Posterior cingulate gyrus (tissue), 11 donors: ENCODE measurements at regions not wholly inside any gene's neighbourhood (a gene's known extent, or its start where the extent isn't known, plus 50 kb on each side); places are given as distances from the start of the nearest gene placed in this dataset.
"Not testable (repeated sequence)": the region's sequence is repeated elsewhere in the genome, so short reads cannot be mapped to it uniquely, and the experiment has no call there.

Source experiments
- DNase-seq, 10 donors: peaks; one replicate each; pipeline versions ENCODE4 v3.0.0 to v3.0.0-alpha.2; 2020 to 2021; ENCODE audit warnings: mixed read lengths in 3 of 10
- intact Hi-C: fragments of 100-400 bp; cut with DNase I; formaldehyde crosslinking; loops from one replicate; pipeline ENCODE4 v1.15.1; 2023

DNA sequence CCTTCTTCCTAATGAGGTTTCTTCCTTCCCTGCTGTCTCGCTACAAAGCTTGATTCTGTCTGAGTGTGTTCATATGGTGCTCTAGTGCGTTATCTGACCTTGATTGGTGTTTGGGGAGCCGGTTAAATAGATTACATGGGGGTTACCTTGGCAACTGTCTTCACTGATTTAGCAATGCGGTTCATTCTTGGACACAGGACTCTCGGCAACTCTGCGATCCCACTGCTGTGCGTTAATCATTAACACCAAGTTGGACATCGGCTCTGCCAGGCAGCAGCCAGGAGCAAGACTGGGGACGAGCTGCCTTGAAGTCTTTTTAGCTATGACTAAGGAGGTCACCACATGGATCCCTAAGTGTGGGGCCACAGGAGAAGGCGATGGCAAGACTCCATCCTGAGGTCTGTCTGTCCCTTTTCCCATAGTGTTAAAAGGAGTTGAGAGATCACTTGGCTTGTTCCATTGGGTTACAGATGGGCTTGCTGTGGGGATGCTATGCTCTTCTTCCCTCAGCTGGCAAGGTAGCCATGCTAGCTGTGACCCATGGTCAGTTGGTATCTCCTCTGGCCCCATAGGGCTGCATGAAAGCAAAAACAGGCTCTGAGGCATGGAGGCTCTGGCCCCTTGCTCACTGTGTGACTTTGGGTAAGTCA, 93.4 kb upstream of the MAMLD1 start:
- no peak for DNase-seq
- intact Hi-C loops, result no loop called here

DNA sequence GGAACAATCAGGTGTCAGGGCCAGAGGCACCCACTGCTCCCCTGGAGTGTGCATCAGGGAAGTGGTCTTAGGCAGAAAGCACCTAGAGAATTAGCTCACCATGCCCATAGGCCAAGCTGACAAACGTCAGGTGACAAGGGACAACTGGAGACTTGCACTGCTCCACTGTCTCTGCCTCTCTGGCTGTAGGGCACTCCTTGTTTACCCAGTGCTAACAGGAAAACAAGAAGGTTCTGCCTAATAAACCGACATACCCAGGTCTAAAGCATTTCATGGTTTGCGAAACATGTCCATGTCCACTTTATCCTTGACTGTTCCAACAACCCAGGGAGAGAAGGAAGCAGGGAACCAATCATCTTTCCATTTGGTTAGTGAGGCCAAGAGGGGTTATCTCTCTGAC, 92.5 kb upstream of the MAMLD1 start:
- intact Hi-C loops, result no loop called here
- DNase-seq, result no peak

DNA sequence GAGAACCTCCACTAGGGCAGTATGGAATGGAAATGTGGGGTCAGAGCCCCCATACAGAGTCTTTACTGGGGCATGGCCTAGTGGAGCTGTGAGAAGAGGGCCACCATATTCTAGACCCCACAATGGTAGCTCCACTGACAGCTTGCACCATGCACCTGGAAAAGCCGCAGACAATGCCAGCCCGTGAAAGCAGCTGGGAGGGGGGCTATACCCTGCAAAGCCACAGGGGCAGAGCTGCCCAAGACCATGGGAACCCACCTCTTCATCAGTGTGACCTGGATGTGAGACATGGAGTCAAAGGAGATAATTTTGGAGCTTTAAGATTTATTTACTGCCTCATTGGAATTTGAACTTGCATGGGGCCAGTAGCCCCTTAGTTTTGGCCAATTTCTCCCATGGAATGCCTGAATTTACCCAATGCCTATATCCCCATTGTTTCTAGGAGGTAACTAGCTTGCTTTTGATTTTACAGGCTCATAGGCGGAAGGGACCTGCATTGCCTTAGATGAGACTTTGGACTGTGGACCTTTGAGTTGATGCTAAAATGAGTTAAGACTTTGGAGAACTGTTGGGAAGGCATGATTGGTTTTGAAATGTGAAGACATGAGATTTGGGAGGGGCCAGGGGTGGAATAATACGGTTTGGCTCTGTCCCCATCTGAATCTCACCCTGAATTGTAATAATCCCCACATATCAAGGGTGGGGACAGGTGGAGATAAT, 89.4 kb upstream of the MAMLD1 start:
- intact Hi-C loops, DNase-seq: not testable (repeated sequence)

DNA sequence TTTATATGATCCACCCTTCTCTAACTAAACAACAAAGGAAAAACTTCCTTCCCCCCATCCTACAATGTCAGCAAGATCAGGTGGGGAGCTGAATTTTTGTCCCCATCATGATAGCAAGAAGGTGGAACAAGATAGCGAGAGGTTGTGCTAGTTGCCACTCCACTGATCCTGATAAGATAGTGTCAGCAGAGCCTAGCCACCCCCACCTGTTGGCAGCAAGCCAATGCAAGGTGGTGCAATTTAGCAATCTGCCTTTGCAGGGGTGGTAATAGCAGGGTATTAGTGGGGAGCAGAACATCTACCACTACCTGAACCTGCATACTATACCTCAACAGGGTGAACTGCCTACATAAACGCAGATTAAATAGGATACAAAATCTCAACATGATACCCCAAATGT, 80.2 kb upstream of the MAMLD1 start:
- DNase-seq, result no peak
- intact Hi-C loops, result no loop called here

DNA sequence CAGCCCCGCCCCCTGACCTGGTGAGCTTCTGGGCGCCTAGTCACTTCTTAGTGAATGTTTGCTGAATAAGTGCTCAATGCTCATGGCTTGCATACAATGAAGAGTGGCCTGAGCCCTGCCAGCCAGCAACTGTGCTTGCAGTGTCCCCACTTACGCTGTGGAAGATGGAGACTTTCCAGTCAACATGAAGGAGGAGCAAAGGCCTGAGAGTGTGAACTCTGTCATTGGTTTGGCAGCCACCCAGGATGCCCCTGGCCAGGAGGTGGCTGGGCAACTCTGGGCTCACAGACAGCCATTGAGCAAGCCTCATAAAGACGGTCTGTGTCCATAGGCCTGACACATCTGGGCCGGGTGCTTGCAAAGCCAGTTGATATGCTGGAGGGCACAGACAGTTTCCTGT, 72.1 kb upstream of the MAMLD1 start:
- intact Hi-C loops, result loop anchor here (2.0 kb wide), 1 partner anchor 74 kb away; no protein-coding TSS in a partner anchor
- DNase-seq, result peak; percentile 51 to 97 (median 80)

DNA sequence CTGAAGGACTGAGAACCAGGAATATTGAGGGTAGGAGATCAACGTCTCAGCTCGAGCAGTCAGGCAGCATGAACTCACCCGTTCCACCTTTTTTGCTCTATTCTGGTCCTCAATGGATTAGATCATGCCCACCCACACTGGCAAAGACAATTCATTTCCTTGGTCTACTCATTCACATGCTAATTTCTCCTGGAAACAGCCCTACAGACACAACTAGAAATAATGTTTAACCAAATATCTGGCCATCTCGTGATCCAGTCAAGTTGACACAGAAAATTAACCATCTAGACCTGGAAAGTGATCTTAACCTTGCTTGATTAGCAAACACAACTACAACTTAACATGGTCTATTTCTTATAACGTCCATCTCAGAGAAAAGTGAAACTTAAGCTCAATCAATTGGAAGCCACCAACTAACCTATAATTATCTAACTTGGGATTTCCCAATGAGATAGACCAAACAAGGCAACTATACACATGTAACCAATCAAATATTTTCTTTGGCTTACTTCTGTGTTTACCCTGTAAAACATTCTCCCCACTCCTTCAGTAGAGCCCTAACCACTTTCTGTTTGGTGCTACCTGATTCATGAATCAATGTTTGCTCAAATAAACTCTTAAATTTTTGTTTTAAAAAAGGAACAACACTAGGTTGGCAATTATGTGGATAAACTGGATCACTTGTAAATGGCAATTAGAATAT, 69.7 kb upstream of the MAMLD1 start:
- DNase-seq, result no peak
- intact Hi-C loops, result no loop called here

DNA sequence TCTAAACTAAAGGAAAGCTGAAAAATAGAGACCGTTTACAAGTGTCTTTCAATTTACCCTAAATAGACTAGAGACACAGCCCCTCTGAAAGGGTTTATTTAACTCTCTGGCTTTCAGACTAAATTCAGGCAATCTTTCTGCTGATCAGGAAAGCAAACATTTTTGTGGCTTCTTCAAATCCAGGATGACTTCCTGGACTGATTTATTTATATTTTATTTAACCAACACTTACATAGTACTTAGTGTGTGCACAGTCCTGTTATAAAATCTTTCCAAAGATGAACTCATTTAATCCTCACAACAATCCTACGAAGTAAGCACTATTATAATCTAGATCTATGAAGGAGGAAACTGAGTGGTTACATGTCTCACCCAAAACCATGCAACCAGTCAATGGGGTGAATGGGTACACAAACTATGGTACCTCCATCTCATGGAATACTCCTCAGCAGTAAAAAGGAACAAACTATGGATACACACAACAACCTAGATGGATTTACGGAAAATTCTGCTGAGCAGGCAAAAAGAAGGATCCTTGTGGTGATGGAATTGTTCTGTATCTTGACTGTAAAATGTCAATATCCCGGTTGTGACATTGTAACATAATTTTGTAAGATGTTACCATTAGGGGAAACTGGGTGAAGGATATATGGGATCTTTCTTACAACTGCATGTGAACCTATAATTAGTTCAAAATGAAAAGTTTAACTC, 64.1 kb upstream of the MAMLD1 start:
- intact Hi-C loops, result no loop called here
- DNase-seq, result no peak

DNA sequence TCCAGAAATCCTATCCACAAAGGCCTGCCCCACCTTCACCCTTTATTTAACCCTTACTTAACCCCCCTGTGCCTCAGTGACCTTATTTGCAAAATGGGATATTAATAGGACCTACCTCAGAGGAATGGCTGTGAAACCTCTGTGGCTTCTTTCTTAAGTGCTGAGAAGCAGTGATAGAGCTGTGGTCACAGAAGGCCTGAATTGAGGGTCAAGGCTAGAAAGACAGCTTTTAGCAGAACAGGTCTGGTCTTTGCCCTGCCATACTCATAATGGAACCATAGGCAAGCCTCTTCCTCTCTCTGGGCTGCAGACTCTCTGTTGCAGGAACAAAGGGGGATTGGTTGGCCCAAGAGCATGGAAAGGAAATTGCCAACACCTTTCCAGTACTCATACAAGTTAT, 63.5 kb upstream of the MAMLD1 start:
- no peak for DNase-seq
- intact Hi-C loops, result no loop called here

DNA sequence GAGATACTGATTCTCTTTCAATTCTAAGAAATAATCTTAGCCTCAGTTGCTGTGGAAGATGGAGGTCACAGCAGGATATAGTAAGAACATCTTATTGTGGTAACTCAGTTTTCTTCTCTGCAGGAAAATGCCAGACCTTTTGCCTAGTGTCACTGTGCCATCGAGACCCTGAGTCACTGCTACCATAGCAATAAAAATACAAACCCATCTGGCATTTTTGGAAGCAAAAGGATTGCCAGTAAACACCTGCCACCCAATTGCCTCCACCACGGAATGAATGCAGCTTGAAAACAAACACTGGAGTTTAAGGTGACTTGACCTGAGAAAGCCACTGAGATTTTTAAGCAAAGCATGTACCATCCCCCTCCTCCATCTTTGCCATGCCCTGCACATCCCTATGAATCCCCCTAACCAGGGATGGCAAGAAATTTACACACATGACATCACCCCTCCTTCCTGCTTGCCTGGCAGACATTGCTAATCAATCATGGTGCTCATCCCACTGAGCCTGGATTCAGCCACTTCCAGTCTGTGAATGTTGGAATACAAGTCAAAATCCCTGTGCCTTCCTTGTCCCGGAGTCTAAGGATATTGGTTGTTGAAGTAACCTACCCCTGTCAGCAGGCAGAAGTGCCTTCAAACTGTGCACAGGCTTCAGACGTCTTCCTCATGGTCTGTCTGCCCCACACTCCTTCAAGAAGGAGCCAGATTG, 59.6 kb upstream of the MAMLD1 start:
- DNase-seq, result no peak
- intact Hi-C loops, result no loop called here

DNA sequence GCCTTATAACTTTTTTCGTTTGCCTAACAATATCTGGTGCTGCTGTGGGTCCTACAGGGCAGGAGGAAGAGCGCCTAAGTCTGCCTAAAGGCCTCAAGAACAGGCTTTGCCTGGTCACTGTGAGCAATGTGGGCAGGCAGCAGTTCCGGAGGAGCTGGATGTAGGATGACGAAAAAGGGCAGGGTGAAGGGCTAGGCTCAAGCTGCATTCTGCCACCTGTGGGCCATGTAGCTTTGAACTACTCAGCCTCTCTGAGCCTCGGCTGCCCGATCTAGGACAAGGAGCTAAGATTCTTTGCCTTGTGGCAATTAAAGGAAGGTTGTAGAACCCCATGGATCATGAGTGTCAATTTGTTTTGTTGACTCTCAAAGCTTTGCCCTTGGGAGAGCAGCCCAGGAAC, 57.1 kb upstream of the MAMLD1 start:
- intact Hi-C loops, result no loop called here
- no peak for DNase-seq

DNA sequence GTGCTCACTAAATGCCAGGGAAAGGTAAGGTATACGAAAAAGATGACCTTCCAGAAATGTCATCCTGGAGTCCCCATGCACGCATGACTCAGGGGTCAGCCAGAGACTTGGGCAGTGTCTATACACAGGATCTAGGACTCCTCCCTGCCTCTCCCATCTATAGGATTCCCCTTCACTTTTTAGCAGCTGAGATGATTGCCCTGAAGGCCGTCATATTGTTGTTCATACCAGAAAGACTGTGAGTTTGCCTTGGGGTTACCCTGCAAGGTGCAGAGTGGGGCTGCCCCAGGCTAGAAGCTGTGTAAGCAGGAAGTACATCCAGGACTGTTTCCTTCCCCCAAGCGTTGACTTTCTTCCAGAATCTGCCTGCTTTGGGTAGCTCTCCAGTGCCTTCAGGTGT, 55.1 kb upstream of the MAMLD1 start:
- intact Hi-C loops, result no loop called here
- no peak for DNase-seq

DNA sequence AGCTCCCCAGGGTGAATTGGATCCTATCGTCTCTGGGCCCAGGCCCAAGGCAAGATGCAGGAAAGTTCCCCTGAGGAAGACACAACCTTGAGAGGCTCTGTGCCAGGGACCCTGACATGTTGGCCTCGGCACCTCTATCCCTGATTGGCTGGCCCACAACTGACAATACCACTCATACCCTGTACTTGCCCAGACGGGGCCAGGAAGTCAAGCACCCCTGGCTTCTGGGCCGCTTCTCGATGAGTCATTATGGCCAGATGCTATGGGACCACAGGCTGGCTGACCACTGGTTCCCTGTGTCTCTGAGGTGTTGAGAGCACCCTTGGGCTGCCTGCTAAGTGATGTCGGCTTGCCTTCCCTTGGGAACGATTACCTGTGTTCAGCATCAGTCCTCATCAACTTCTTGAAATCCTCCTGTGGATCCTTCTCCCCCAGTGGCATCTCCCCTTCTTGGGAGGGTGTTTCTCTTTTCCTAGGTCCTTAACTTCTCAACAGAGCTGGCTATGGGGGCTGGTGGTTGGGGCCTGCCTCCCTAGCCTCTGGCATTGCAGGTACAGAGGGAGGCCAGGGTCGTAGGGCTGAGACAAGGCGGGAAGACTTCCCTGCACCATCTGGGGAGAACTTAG, 54.5 kb upstream of the MAMLD1 start:
- no peak for DNase-seq
- intact Hi-C loops, result no loop called here

DNA sequence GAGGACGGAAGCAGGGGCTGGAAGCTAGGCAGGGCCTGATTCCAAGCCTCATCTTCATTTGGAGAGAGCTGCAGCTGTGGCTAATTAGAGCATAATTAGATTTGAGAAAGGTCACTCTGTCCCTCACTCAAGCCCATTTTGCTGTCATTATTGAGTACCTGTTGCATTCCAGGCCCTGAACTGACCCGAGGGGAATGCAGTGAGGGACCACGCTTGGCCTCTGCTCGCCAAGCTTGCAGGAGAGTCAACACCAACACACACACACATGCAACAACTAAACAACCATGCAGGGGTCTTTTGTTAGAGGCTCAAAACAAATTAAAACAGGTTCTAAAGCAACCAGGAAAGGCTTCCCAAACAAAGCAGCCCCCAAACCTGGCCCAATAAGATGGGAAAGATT, 52.7 kb upstream of the MAMLD1 start:
- DNase-seq, result no peak
- intact Hi-C loops, result no loop called here

DNA sequence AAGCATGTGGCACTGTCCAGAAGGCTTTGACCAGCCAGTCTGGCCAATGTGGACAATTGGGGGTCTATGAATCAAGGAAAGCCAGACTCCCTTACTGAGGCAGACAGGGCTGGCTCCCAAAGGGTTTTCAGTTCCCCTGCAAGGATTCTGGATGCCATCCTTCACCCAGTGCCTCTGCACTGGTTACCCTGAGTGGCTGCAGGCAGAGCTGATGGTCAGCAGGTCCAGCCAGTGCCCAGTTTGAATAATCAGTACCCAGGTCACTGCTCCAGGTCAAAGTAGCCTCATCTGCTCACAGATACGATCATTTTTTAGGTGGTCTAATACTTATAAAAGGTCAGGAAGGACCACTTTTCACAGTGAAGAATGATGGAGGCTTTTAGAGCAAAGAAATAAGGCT, 52.2 kb upstream of the MAMLD1 start:
- DNase-seq, result no peak
- intact Hi-C loops, result no loop called here

DNA sequence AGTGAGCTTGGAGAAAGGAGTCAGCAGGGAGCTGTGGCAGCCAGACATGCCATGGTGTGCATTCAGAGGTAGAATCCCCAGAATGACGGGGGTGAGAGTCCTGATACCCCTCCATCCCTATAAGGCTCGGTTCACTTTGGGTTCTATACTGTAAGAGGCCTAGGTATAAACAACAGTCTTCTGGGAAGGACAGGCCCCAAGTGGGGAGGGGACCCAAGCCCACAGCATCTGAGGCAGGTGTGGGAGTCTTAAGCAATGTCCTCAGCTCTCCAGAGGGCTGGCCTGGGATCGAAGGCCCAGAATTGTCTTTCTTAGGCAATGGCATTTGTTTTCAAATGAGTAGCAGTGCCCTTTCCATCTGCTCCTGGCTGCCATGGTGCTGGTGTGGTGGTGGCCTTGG, 50.2 kb upstream of the MAMLD1 start:
- intact Hi-C loops, result no loop called here
- DNase-seq, result no peak
